ENCODE measurements at regions not wholly inside any gene's neighbourhood (a gene's known extent, or its start where the extent isn't known, plus 50 kb on each side); places are given as distances from the start of the nearest gene placed in this dataset.

- no peak for DNase-seq (ENCODE audit: low spot score)
Measured at GRCh38 chr20:11120431-11120830, 446.6 kb upstream of the JAG1 start.

- no peak for DNase-seq (ENCODE audit: low spot score)
Measured at GRCh38 chr20:11124849-11125505, 451.2 kb upstream of the JAG1 start.

- DNase-seq (ENCODE audit: low spot score), result no peak
Measured at GRCh38 chr20:11128220-11128718, 454.5 kb upstream of the JAG1 start.

- no peak for DNase-seq (ENCODE audit: low spot score)
Measured at GRCh38 chr20:11128721-11129120, 454.9 kb upstream of the JAG1 start.

GRCh38 chr20:11130554-11131166, 456.9 kb upstream of the JAG1 start:
- DNase-seq (ENCODE audit: low spot score), result no peak

GRCh38 chr20:11132819-11133415, 459.1 kb upstream of the JAG1 start:
- no peak for DNase-seq (ENCODE audit: low spot score)

GRCh38 chr20:11136691-11137090, 462.9 kb upstream of the JAG1 start:
- DNase-seq (ENCODE audit: low spot score), result no peak

- DNase-seq (ENCODE audit: low spot score), result no peak
Measured at GRCh38 chr20:11137688-11138087, 463.9 kb upstream of the JAG1 start.

GRCh38 chr20:11140359-11140758, 466.6 kb upstream of the JAG1 start:
- DNase-seq (ENCODE audit: low spot score), result no peak

GRCh38 chr20:11143481-11143880, 469.7 kb upstream of the JAG1 start:
- no peak for DNase-seq (ENCODE audit: low spot score)

- no peak for DNase-seq (ENCODE audit: low spot score)
Measured at GRCh38 chr20:11144114-11144950, 470.5 kb upstream of the JAG1 start.

- DNase-seq (ENCODE audit: low spot score), result no peak
Measured at GRCh38 chr20:11145616-11146015, 471.8 kb upstream of the JAG1 start.

GRCh38 chr20:11153819-11154218, 480.0 kb upstream of the JAG1 start:
- no peak for DNase-seq (ENCODE audit: low spot score)

- DNase-seq (ENCODE audit: low spot score), result peak; percentile 29
Measured at GRCh38 chr20:11155156-11155756, 481.5 kb upstream of the JAG1 start.

- DNase-seq (ENCODE audit: low spot score), result no peak
Measured at GRCh38 chr20:11156922-11157321, 483.1 kb upstream of the JAG1 start.

- DNase-seq (ENCODE audit: low spot score), result no peak
Measured at GRCh38 chr20:11158146-11158545, 484.3 kb upstream of the JAG1 start.

- no peak for DNase-seq (ENCODE audit: low spot score)
Measured at GRCh38 chr20:11158589-11158988, 484.8 kb upstream of the JAG1 start.

- no peak for DNase-seq (ENCODE audit: low spot score)
Measured at GRCh38 chr20:11159728-11160127, 485.9 kb upstream of the JAG1 start.

GRCh38 chr20:11162026-11162775, 488.4 kb upstream of the JAG1 start:
- no peak for DNase-seq (ENCODE audit: low spot score)

- DNase-seq (ENCODE audit: low spot score), result no peak
Measured at GRCh38 chr20:11165789-11166188, 492.0 kb upstream of the JAG1 start.

- DNase-seq (ENCODE audit: low spot score), result no peak
Measured at GRCh38 chr20:11166712-11167111, 492.9 kb upstream of the JAG1 start.

All from HT-29 (cell line).